Stomach (tissue), 4 donors: ENCODE measurements at regions not wholly inside any gene's neighbourhood (a gene's known extent, or its start where the extent isn't known, plus 50 kb on each side); places are given as distances from the start of the nearest gene placed in this dataset.
"Not testable (repeated sequence)": the region's sequence is repeated elsewhere in the genome, so short reads cannot be mapped to it uniquely, and the experiment has no call there.

ENCODE experiments used
- EP300 ChIP-seq: sonication (generic); formaldehyde crosslinking; IDR thresholded peaks from one replicate; pipeline ENCODE4 v1.6.1; 2017; ENCODE audit warnings: antibody characterized with exemption
- POLR2A ChIP-seq, 4 donors: fragments of 450-650 bp; IDR thresholded peaks; one replicate each; pipeline ENCODE4 v1.6.1; 2016; ENCODE audit warnings: antibody characterized with exemption in 4 of 4, control low read depth in 2 of 4, mild to moderate bottlenecking in 1 of 4, moderate library complexity in 1 of 4
- POLR2AphosphoS5 ChIP-seq, 3 donors: sonication (generic); formaldehyde crosslinking; IDR thresholded peaks; one replicate each; pipeline ENCODE4 v1.6.1; 2016; ENCODE audit warnings: antibody characterized with exemption in 3 of 3
- TF ChIP-seq, protein P1 (sequence below), 7 experiments: fragments of 450-650 bp in 4 of 7; fragments of 200-600 bp in 3 of 7; sonication (generic) in 3 of 7; IDR thresholded peaks; one replicate each; pipeline ENCODE4 v1.5.1; 2016 to 2019; ENCODE audit warnings: antibody characterized with exemption in 7 of 7, control low read depth in 2 of 7, mild to moderate bottlenecking in 1 of 7

DNA sequence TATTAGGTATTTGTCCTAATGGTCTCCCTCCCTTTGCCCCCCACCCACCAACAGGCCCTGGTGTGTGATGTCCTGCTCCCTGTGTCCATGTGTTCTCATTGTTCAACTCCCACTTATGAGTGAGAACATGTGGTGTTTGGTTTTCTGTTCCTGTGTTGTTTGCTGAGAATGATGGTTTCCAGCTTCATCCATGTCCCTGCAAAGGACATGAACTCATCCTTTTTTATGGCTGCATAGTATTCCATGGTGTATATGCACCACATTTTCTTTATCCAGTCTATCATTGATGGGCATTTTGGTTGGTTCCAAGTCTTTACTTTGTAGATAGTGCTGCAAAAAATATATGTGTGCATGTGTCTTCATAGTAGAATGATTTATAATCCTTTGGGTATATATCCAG is 81.4 kb upstream of the ZNF536 start:
- TF ChIP-seq, protein P1, sequence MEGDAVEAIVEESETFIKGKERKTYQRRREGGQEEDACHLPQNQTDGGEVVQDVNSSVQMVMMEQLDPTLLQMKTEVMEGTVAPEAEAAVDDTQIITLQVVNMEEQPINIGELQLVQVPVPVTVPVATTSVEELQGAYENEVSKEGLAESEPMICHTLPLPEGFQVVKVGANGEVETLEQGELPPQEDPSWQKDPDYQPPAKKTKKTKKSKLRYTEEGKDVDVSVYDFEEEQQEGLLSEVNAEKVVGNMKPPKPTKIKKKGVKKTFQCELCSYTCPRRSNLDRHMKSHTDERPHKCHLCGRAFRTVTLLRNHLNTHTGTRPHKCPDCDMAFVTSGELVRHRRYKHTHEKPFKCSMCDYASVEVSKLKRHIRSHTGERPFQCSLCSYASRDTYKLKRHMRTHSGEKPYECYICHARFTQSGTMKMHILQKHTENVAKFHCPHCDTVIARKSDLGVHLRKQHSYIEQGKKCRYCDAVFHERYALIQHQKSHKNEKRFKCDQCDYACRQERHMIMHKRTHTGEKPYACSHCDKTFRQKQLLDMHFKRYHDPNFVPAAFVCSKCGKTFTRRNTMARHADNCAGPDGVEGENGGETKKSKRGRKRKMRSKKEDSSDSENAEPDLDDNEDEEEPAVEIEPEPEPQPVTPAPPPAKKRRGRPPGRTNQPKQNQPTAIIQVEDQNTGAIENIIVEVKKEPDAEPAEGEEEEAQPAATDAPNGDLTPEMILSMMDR (IDR thresholded peaks at IDR 0.05), result not testable (repeated sequence)
- not testable (repeated sequence) for TF ChIP-seq POLR2A (IDR thresholded peaks at IDR 0.05); POLR2AphosphoS5 (IDR thresholded peaks at IDR 0.05); EP300
